ENCODE measurements at regions not wholly inside any gene's neighbourhood (a gene's known extent, or its start where the extent isn't known, plus 50 kb on each side); places are given as distances from the start of the nearest gene placed in this dataset.

GRCh38 chr12:114789821-114790220 lies 105.8 kb upstream of the TBX3 start:
- H3K4me1 Mint-ChIP-seq = no peaks in the 10 kb centered on the region
- Histone ChIP-seq H4K20me1 (ENCODE audit: insufficient read depth, low read length) (no peaks in the 10 kb centered on the region), H3K27ac (ENCODE audit: low read depth in 1 of 2, low read length in 2 of 2) (no peak overlapping the region), H3K4me1 (ENCODE audit: control insufficient read depth in 1 of 2, insufficient read depth in 2 of 2, low read length in 2 of 2) (no peaks in the 10 kb centered on the region), H3K79me2 (ENCODE audit: insufficient read depth, low read length) (no peaks in the 10 kb centered on the region), H3K27me3 (ENCODE audit: control insufficient read depth in 2 of 2, insufficient read depth in 2 of 2, low read length in 2 of 2) (no peaks in the 10 kb centered on the region), H2AFZ (ENCODE audit: insufficient read depth, low read depth, low read length, poor library complexity, severe bottlenecking) (no peak overlapping the region), H3K9ac (ENCODE audit: insufficient read depth, low read length, poor library complexity, severe bottlenecking) (no peak overlapping the region), H3K9me3 (replicated peaks in 1 of 2; ENCODE audit: control insufficient read depth in 1 of 2, insufficient read depth in 1 of 2, low read length in 2 of 2) (no peaks in the 10 kb centered on the region), H3K4me3 (replicated peaks in 1 of 3; ENCODE audit: low read depth in 2 of 3, low read length in 3 of 3) (no peak overlapping the region), H3K4me2 (replicated peaks; ENCODE audit: extremely low read depth, low read length, poor library complexity, severe bottlenecking) (no peak overlapping the region), H3K36me3 (replicated peaks in 1 of 2; ENCODE audit: control insufficient read depth in 1 of 2, insufficient read depth in 2 of 2, low read length in 2 of 2) (no peaks in the 10 kb centered on the region)
- no peak overlapping the region for H3K27ac Mint-ChIP-seq
- H3K4me3 Mint-ChIP-seq = no peak overlapping the region
- intact Hi-C loops (cut with micrococcal nuclease) = no loop called here
- TF ChIP-seq CTCF (IDR thresholded peaks at IDR 0.05) = no peak
- peaks cover 6 to 17% (median 12%) of the 10 kb centered on the region in 3 donors for H3K27me3 Mint-ChIP-seq (ENCODE audit: low read depth in 3 of 3)
- no peak for DNase-seq
- no peaks in the 10 kb centered on the region for H3K36me3 Mint-ChIP-seq
- WGBS (ENCODE audit: insufficient coverage) = 71% methylated on average over 1 of the region's 5 CpGs
- H3K9me3 Mint-ChIP-seq = peaks cover 0 to 5% (median 0%) of the 10 kb centered on the region in 7 donors

GRCh38 chr12:114789276-114789675 lies 105.3 kb upstream of the TBX3 start:
- Histone ChIP-seq H3K27me3 (ENCODE audit: control insufficient read depth in 2 of 2, insufficient read depth in 2 of 2, low read length in 2 of 2) (no peaks in the 10 kb centered on the region), H4K20me1 (ENCODE audit: insufficient read depth, low read length) (no peaks in the 10 kb centered on the region), H3K4me2 (replicated peaks; ENCODE audit: extremely low read depth, low read length, poor library complexity, severe bottlenecking) (no peak overlapping the region), H3K9me3 (replicated peaks in 1 of 2; ENCODE audit: control insufficient read depth in 1 of 2, insufficient read depth in 1 of 2, low read length in 2 of 2) (no peaks in the 10 kb centered on the region), H3K79me2 (ENCODE audit: insufficient read depth, low read length) (no peaks in the 10 kb centered on the region), H3K4me3 (replicated peaks in 1 of 3; ENCODE audit: low read depth in 2 of 3, low read length in 3 of 3) (no peak overlapping the region), H2AFZ (ENCODE audit: insufficient read depth, low read depth, low read length, poor library complexity, severe bottlenecking) (no peak overlapping the region), H3K27ac (ENCODE audit: low read depth in 1 of 2, low read length in 2 of 2) (no peak overlapping the region), H3K4me1 (ENCODE audit: control insufficient read depth in 1 of 2, insufficient read depth in 2 of 2, low read length in 2 of 2) (no peaks in the 10 kb centered on the region), H3K36me3 (replicated peaks in 1 of 2; ENCODE audit: control insufficient read depth in 1 of 2, insufficient read depth in 2 of 2, low read length in 2 of 2) (no peaks in the 10 kb centered on the region), H3K9ac (ENCODE audit: insufficient read depth, low read length, poor library complexity, severe bottlenecking) (no peak overlapping the region)
- Mint-ChIP-seq H3K36me3 (no peaks in the 10 kb centered on the region), H3K4me1 (no peaks in the 10 kb centered on the region), H3K9me3 (peaks cover 0 to 5% (median 0%) of the 10 kb centered on the region in 7 donors), H3K27me3 (ENCODE audit: low read depth in 3 of 3) (peaks cover 6 to 13% (median 7%) of the 10 kb centered on the region in 3 donors), H3K27ac (no peak overlapping the region), H3K4me3 (no peak overlapping the region)
- no peak for TF ChIP-seq CTCF (IDR thresholded peaks at IDR 0.05)
- DNase-seq = no peak
- intact Hi-C loops (cut with micrococcal nuclease) = no loop called here
- 92% methylated on average over 3 of the region's 3 CpGs for WGBS (ENCODE audit: insufficient coverage)
